ENCODE measurements at regions not wholly inside any gene's neighbourhood (a gene's known extent, or its start where the extent isn't known, plus 50 kb on each side); places are given as distances from the start of the nearest gene placed in this dataset.
A peak's percentile ranks its signal among the peaks of the same experiment; 100 is the strongest.

DNA sequence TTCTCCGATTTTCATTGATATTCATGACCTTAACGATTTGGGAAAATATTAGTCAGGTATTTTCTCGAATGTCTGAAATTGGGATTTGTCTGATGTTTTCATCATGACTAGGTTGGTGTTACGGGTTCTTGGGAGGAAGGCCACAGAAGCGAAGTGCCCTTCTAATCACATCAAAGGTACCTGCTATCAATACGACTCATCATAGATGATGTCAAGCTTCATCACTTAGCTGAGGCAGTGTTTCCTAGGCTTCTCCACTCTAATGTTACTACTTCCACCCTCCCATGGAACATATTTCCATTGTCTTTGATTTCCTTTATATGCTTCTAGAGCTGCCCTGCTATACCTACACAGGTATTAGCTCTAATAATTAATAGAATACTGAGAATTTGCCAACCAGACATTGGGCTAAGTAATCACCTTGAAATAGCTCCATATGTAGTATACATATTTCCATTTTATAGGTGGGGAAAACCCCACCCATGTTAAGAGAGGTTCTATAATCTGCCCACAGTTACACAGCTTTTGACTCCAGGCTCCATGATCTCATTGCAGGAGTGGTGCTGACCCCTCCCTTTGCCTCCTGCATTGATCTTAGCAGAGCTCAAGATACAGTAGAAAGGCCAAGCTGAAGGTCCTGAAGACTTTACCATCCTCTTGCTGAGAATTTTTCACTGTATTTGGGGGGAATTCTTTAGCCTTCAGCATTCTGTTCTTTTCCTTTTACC is 238.6 kb upstream of the ADAMTSL1 start:
- DNase-seq, result no peak

DNA sequence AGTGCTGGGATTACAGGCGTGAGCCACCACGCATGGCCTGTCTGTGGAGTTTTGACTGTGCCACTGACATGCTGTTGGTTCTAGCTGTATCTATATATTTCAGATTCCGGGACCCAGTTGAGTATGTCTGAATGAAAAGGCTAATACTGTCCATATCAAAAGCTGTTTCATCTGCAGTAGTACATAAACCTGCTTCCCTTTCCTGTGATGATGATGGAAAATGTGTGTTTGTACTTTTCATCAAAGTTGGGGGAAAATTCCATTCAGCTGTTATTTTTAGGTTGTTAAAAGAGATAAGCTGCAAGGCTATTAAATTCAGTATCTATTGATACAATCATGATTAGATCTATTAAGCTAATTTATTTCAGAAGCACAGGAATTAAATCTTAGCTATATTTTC is 237.6 kb upstream of the ADAMTSL1 start:
- DNase-seq, result no peak

- DNase-seq, result no peak
Observed at GRCh38 chr9:18237776-18238175, 236.2 kb upstream of the ADAMTSL1 start.

GRCh38 chr9:18238254-18238653 is 235.7 kb upstream of the ADAMTSL1 start:
- DNase-seq, result no peak

- DNase-seq, result no peak
Observed at GRCh38 chr9:18238752-18239447, 235.1 kb upstream of the ADAMTSL1 start.

DNA sequence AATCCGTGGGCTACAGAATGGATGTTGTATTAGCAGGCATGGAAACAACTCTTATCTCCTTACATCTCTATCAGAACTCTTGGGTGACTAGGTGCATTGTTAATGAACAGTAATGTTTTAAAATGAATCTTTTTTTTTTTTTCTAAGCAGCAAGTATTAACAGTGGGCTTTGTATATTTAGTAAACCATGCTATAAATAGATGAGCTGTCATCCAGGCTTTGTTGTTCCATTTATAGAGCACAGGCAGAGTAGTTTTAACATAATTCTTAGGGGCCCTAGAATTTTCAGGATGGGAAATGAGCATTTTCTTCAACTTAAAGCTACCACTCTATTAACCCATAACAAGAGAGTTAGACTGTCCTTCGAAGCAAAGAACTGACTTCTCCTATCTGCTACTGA is 233.7 kb upstream of the ADAMTSL1 start:
- no peak for DNase-seq

GRCh38 chr9:18245911-18246310 is 228.0 kb upstream of the ADAMTSL1 start:
- no peak for DNase-seq

- DNase-seq, result no peak
Observed at GRCh38 chr9:18250053-18250452, 223.9 kb upstream of the ADAMTSL1 start.

DNA sequence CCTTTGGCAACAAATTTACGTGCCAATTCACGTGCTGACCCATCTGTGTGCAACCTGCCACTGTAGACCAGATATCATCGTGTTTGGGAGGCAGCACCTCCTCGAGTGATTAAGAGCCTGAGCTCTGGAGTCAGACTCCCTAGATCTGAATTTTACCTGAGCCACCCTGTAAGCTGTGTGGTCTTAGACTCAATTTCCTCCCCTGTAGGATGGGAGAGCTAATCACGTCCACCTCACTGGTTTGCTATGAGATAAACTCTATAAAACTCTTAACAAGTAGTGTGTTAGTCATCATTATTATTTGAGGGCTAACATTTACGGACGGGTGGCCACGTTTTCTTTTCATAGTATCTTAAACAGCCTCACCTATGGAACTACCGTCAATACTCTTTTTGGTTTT is 220.0 kb upstream of the ADAMTSL1 start:
- no peak for DNase-seq

DNA sequence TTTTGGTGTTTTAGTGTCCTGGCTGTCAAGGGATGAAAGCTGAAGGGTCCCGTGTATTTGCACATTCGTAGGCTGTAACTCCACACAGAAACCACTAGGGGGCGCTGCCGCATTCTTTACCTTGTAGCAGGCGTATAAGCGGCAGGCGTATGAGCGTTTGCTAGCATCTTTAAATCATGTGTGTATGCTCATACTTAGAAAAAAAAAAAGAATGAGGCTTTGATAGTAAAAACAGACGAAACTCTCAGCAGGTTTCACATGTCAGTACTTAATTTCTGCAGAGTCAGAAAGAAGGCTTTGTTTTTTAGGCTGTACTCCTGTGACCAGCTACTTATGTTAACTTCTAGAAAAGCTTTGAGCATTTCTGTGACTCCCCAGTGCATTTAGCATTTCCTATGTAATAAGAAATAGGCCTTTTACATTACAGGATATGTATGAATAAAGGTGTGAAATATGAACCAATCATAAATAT is 218.8 kb upstream of the ADAMTSL1 start:
- DNase-seq, result peak; percentile 76

- no peak for DNase-seq
Observed at GRCh38 chr9:18255747-18256146, 218.2 kb upstream of the ADAMTSL1 start.

GRCh38 chr9:18256568-18256967 is 217.4 kb upstream of the ADAMTSL1 start:
- no peak for DNase-seq

GRCh38 chr9:18260521-18260920 is 213.4 kb upstream of the ADAMTSL1 start:
- no peak for DNase-seq

GRCh38 chr9:18261181-18261580 is 212.8 kb upstream of the ADAMTSL1 start:
- no peak for DNase-seq

GRCh38 chr9:18263377-18263776 is 210.6 kb upstream of the ADAMTSL1 start:
- DNase-seq, result no peak

DNA sequence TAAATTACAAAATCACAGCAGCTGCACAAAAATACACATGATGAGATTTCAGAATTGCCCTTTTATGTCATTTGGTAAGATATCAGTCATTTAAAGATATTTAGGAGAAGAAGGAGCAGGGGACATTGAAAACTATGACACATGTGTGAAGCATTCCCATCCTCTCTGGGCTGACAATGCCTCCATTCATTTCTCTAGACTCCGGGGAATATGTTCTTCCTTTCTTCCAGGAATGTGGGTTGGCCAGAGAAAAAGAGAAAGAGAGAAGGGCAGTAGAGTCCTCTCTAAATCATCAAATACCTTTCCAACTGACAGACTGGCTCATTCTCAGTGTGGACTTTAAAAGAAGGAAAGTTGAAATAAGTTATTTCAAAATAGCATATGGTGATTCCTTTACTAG is 205.6 kb upstream of the ADAMTSL1 start:
- no peak for DNase-seq

DNA sequence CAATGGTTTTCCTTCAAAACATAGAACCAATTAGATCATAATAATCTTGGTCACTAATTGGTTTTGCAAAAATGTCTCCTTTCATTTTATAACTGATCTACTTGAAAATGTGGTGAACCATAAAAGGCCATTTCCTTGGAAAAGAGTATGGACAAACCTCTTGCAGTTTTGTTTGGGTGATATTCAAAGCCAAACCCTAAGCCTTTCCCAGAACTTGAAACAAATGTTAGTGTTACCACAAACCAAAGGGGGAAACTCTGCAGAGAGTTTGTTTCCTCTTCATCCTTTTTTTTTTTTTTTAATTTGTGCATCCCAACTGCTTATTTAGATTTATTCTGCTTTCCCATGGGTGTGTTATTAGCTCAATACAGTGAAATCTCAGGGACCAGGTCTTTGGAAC is 204.4 kb upstream of the ADAMTSL1 start:
- no peak for DNase-seq

GRCh38 chr9:18274693-18275092 is 199.3 kb upstream of the ADAMTSL1 start:
- DNase-seq, result no peak

GRCh38 chr9:18275313-18275990 is 198.5 kb upstream of the ADAMTSL1 start:
- DNase-seq, result no peak

- no peak for DNase-seq
Observed at GRCh38 chr9:18281291-18281690, 192.7 kb upstream of the ADAMTSL1 start.

- no peak for DNase-seq
Observed at GRCh38 chr9:18294229-18294628, 179.7 kb upstream of the ADAMTSL1 start.

GRCh38 chr9:18296702-18297055 is 177.3 kb upstream of the ADAMTSL1 start:
- no peak for DNase-seq

DNA sequence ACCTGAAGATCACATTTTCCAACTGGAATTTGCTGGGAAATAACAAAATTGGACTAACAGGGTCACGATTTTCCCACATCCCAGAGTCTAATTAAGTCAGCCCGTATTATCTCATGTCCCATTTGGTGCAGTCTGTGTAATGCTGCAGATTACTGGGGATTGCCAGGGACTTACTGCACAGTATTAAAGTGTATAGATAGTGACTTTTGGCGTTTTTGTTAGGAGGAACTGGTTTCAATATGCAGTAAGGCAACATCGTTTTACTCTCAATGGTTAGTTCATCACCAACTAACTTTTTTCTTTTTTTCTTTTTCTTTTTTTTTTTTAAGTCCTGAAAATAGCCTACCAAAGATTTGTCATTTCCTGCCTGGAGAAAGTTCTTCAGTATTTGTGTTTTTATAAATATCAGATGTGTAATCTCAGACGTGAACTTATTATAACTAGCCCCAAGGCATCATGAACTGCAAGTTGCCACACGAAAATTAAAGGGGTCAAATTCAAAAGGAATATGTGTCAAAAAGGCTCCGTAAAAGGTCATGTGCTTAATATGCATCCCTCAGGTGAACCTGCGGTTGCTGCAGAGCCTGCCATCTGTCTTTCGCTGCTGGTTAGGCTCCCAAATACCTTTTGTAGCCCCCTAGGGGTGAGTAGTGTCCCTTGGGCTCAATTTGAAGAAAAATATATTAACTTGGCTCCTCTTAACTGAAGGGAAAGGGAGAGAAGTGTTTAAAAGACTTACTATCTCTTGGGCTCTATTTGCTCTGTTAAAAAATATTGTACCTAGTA is 176.7 kb upstream of the ADAMTSL1 start:
- no peak for DNase-seq
